ENCODE measurements at regions not wholly inside any gene's neighbourhood (a gene's known extent, or its start where the extent isn't known, plus 50 kb on each side); places are given as distances from the start of the nearest gene placed in this dataset.

GRCh38 chr4:115929373-115929772, 816.0 kb upstream of the NDST4 start:
- TF ChIP-seq, protein P1, sequence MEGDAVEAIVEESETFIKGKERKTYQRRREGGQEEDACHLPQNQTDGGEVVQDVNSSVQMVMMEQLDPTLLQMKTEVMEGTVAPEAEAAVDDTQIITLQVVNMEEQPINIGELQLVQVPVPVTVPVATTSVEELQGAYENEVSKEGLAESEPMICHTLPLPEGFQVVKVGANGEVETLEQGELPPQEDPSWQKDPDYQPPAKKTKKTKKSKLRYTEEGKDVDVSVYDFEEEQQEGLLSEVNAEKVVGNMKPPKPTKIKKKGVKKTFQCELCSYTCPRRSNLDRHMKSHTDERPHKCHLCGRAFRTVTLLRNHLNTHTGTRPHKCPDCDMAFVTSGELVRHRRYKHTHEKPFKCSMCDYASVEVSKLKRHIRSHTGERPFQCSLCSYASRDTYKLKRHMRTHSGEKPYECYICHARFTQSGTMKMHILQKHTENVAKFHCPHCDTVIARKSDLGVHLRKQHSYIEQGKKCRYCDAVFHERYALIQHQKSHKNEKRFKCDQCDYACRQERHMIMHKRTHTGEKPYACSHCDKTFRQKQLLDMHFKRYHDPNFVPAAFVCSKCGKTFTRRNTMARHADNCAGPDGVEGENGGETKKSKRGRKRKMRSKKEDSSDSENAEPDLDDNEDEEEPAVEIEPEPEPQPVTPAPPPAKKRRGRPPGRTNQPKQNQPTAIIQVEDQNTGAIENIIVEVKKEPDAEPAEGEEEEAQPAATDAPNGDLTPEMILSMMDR (IDR thresholded peaks at IDR 0.05), result no peak
- no peak for TF ChIP-seq POLR2AphosphoS5 (IDR thresholded peaks at IDR 0.05)

Measured in transverse colon (tissue), 4 donors.